ENCODE measurements at regions not wholly inside any gene's neighbourhood (a gene's known extent, or its start where the extent isn't known, plus 50 kb on each side); places are given as distances from the start of the nearest gene placed in this dataset.

- DNase-seq (ENCODE audit: low spot score): no peak
These were observed 76.0 kb downstream of the FAM124B start for GRCh38 chr2:224325941-224326340.

- DNase-seq (ENCODE audit: low spot score): no peak
These were observed 77.3 kb downstream of the FAM124B start for GRCh38 chr2:224324604-224325003.

GRCh38 chr2:224320660-224321059 lies 81.2 kb downstream of the FAM124B start:
- no peak for DNase-seq (ENCODE audit: low spot score)

- DNase-seq (ENCODE audit: low spot score): no peak
These were observed 82.2 kb downstream of the FAM124B start for GRCh38 chr2:224319750-224320149.

GRCh38 chr2:224312741-224313140 lies 89.2 kb downstream of the FAM124B start:
- DNase-seq (ENCODE audit: low spot score): no peak

- DNase-seq (ENCODE audit: low spot score): no peak
These were observed 90.8 kb downstream of the FAM124B start for GRCh38 chr2:224310943-224311625.

DNA sequence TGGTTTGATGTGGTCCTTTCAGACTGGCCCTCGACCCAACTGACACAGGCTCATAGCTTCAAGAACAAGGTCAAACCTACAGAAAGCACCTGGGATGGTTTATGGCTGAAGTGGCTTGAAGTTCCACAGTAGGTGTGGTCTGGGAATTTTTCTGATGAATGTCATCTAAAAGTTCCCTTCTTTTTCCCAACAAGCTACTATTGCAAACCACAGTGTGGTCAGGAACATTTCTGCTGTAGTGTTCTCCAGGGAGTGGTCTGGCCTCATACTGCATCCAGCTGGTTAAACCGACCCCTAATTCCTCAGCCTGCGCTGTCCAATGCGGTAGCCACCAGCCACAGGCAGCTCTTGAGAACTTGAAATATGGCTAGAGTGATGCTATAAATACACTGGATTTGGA lies 92.7 kb downstream of the FAM124B start:
- no peak for DNase-seq (ENCODE audit: low spot score)

- DNase-seq (ENCODE audit: low spot score): no peak
These were observed 93.5 kb downstream of the FAM124B start for GRCh38 chr2:224308272-224308911.

DNA sequence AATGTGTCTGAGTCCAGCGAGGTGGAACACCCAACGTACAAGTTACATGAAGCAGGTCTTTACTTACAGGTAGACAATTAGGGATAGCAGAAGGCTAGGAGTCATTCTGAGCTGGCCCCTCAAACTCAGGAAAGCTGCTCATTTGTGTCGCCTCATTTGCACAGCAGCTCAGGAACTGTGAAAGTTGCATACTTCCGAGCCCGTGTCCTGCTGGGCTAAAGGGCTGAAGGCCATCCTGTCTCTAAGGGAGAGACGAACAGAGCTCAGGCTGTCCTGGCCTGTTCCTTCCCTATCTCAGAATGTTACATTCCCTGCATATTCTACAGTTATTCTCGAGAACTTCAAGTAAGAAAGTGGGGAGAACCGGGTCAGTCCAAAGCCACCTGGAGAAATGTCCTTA lies 99.0 kb downstream of the FAM124B start:
- no peak for DNase-seq (ENCODE audit: low spot score)

GRCh38 chr2:224293976-224294375 lies 107.9 kb downstream of the FAM124B start:
- DNase-seq (ENCODE audit: low spot score): no peak

- DNase-seq (ENCODE audit: low spot score): no peak
These were observed 114.4 kb downstream of the FAM124B start for GRCh38 chr2:224287531-224287930.

GRCh38 chr2:224286923-224287322 lies 115.0 kb downstream of the FAM124B start:
- DNase-seq (ENCODE audit: low spot score): peak; percentile 22

DNA sequence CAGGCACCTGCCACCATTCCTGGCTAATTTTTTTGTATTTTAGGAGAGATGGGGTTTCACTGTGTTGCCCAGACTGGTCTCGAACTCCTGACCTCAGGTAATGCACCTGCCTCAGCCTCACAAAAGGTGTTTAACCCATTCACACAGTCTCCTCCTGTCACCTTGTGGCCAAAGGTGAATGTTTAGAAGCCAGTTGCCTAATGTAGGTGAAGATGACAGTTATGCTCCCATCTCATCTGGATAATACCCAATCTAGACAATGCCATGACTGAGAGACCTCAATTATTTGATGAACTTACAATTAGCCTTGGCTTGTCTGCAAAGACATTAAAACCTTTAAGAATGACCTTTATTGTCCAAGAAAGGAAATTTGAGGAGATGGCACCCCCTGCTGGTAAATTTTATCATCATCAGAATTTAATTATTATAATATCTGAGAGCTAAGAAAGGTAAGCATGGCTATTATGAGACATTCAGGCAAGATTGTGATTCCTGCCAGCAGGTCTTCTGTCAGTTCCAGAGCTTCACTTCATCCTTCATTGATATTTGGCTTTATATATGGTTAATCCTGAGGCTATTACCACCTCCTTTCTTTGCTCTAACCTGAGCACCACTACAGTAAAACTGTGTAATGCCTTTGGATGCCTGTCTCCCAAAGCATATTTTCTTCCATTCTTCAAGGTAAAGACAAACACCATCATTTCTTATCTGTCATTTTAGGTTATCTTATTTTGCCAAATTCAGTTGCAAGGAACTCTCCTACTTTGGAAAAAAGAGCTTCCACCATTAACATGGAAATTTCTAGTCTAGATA lies 117.6 kb downstream of the FAM124B start:
- peak; percentile 86 for DNase-seq (ENCODE audit: low spot score)

DNA sequence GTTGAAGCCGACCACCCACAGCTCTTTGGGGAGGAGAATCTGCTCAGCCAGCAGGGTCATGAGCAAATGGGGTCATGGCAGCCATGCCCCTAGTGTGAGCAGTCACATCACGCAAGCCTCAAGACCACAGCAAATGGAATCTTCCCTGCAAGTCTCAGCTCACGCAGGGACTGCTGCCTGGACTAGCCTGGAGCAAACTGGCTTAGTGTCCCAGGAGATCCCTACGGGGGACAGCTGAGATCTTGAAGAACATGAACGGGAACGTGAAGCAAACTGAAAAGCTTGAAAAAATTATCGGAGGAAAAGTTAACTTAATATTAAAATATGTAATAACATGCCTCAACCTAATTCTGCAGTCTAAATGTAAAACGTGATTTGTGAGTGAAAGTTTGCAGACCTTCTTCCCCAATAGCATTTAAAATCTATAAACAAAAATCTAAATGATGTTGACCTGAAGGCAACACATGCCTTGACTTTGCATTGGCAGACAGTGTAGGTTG lies 118.4 kb downstream of the FAM124B start:
- DNase-seq (ENCODE audit: low spot score): no peak

- no peak for DNase-seq (ENCODE audit: low spot score)
These were observed 120.5 kb downstream of the FAM124B start for GRCh38 chr2:224281374-224281773.

DNA sequence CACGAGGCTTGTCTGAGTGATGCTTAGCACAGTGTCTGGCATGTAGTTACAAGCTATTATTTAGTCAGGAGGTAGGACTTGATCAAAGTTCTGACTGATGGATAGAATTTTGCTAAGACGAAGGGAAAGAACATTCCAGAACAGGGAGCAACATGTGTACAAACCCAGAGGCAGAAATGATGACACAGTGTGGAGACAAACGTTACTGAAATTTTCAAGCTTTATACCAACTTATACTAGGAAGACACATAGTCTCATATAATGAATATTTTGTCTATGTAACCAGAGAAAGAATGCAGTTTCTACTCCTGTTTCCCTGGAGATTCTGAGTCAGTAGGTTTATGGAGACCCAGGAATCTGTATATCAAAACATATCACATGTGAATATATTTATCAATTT lies 123.4 kb downstream of the FAM124B start:
- no peak for DNase-seq (ENCODE audit: low spot score)

DNA sequence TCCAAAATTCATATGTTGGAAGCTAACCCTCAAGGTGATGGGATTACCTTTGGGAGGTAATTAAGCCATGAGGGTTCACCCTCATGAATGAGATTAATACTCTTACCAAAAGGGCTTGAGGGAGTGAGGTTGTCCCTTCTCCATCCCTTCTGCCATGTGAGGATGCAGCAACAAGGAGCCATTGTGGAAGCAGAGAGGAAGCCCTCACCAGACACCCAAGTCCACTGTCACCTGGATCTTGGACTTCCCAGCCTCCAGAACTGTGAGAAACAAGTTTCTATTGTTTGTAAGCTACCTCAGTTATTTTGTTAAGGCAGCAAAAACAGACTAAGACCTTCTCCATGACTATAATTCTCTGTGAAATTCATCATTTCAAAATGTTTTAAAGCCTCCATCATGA lies 125.7 kb downstream of the FAM124B start:
- DNase-seq (ENCODE audit: low spot score): no peak

- DNase-seq (ENCODE audit: low spot score): no peak
These were observed 129.5 kb downstream of the FAM124B start for GRCh38 chr2:224272237-224272910.

- DNase-seq (ENCODE audit: low spot score): no peak
These were observed 130.2 kb downstream of the FAM124B start for GRCh38 chr2:224271617-224272236.

GRCh38 chr2:224268441-224268840 lies 133.5 kb downstream of the FAM124B start:
- DNase-seq (ENCODE audit: low spot score): peak; percentile 63

GRCh38 chr2:224264259-224264658 lies 137.6 kb downstream of the FAM124B start:
- DNase-seq (ENCODE audit: low spot score): no peak

Measured in HT-29 (cell line).